NB4 (cell line): ENCODE measurements at regions not wholly inside any gene's neighbourhood (a gene's known extent, or its start where the extent isn't known, plus 50 kb on each side); places are given as distances from the start of the nearest gene placed in this dataset.

ENCODE experiments used
- POLR2A ChIP-seq: IDR thresholded peaks from 2 replicates; pipeline ENCODE4 v1.6.1; 2011; ENCODE audit warnings: mild to moderate bottlenecking; ENCODE audit not compliant: insufficient read length; ENCODE audit errors: extremely low read depth
- TF ChIP-seq, protein P1 (sequence below): IDR thresholded peaks from one replicate; pipeline ENCODE4 v1.5.1; 2012; ENCODE audit warnings: low read depth, low read length

DNA sequence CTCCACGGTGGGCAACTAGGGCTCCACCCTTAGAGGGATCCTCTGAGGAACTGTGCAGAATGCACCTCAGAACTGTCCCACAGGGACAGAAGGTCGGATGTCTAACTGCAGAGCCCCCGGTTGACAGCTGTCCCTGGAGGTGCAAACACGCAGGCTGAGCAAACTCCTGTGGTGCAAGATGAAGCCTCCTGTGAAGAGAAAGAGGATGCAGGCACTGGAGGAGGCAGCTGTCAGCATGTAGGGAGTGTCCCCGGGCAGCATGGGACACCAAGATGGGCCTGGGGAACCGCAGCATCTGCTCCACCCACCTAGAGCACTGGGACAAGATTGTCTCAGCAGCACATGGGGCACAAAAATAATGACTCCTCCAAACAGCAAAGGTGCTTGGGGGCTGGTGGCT lies 258.9 kb downstream of the ABHD5 start:
- TF ChIP-seq, protein P1, sequence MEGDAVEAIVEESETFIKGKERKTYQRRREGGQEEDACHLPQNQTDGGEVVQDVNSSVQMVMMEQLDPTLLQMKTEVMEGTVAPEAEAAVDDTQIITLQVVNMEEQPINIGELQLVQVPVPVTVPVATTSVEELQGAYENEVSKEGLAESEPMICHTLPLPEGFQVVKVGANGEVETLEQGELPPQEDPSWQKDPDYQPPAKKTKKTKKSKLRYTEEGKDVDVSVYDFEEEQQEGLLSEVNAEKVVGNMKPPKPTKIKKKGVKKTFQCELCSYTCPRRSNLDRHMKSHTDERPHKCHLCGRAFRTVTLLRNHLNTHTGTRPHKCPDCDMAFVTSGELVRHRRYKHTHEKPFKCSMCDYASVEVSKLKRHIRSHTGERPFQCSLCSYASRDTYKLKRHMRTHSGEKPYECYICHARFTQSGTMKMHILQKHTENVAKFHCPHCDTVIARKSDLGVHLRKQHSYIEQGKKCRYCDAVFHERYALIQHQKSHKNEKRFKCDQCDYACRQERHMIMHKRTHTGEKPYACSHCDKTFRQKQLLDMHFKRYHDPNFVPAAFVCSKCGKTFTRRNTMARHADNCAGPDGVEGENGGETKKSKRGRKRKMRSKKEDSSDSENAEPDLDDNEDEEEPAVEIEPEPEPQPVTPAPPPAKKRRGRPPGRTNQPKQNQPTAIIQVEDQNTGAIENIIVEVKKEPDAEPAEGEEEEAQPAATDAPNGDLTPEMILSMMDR = no peak
- no peak for TF ChIP-seq POLR2A
